B cell (primary cell): ENCODE measurements at regions not wholly inside any gene's neighbourhood (a gene's known extent, or its start where the extent isn't known, plus 50 kb on each side); places are given as distances from the start of the nearest gene placed in this dataset.

Experiments
- CTCF ChIP-seq: fragments of 200-600 bp; IDR thresholded peaks from one replicate; pipeline ENCODE4 v1.8.0; 2022; ENCODE audit warnings: antibody characterized with exemption, mild to moderate bottlenecking
- EZH2 ChIP-seq: IDR thresholded peaks from 2 replicates; pipeline ENCODE4 v1.6.1; 2012; ENCODE audit warnings: borderline replicate concordance, low read depth, mild to moderate bottlenecking, moderate library complexity, low read length; ENCODE audit not compliant: insufficient read depth, poor library complexity, severe bottlenecking

GRCh38 chr4:4712800-4713528 lies 146.5 kb upstream of the MSX1 start:
- TF ChIP-seq CTCF (no peak), EZH2 (no peak)
